IPS DF 4.7 (cell line): ENCODE measurements at regions not wholly inside any gene's neighbourhood (a gene's known extent, or its start where the extent isn't known, plus 50 kb on each side); places are given as distances from the start of the nearest gene placed in this dataset.

Experiments used
- DNase-seq: peaks from one replicate; pipeline ENCODE4 v3.0.0-alpha.2; 2013; ENCODE audit warnings: low spot score; ENCODE audit errors: extremely low read depth

DNA sequence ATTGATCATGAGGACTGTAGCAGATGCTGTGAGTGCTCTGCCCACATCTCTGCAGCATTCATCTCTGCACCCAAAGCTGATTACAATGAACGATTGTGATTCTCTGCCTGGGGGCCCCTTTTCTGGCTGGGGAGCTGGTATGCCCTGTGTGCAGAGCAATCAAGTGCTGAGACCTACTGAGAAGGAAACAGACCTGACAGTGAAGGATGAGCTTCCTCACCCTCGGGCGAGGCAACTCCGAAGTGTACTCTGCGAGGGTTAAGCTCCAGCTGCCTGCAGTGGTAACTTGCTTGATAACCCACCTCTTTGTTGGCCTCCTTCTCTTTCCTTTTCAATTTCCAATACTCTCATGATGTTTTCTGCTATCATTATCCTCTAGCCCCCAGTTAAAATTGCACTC is 56.0 kb upstream of the ADRA1D start:
- DNase-seq, result no peak

DNA sequence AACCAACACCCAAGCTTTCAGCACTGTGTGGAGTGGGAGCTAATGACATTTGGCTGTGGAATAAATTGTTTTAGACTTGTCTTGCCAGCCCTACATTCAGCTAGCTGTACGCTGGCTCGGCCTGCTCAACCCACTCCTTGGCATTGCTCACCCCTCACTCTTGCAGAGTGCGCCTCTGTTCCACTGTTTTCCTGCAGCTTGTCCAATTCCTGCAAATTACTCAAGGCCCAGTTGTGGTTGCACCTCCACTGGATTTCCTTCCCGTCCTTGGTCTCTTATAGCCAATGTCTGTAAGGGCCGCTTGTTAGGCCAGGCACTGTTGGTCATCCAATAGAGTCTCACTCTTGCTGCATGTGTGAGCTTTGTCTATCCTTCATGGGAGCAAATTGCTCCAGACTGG is 55.5 kb upstream of the ADRA1D start:
- no peak for DNase-seq

DNA sequence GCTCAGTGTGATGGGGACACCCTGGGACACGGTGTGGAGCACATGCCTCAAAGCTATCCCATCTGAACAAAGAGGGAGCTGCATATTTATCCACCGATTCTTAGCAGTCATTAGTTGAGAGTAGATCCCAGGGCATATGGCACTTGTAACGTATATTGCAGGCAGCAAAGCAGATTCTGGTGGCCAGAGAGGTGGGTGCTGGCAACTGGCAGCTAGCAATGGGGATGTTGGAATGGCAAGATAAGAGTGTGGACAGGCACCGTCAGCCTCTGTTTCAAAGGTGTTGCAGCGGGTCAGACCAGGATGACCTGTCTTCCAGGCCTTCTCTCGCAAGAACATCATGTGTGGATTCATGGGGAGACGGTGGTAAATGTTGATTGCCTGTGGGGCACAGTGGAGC is 54.0 kb upstream of the ADRA1D start:
- no peak for DNase-seq

DNA sequence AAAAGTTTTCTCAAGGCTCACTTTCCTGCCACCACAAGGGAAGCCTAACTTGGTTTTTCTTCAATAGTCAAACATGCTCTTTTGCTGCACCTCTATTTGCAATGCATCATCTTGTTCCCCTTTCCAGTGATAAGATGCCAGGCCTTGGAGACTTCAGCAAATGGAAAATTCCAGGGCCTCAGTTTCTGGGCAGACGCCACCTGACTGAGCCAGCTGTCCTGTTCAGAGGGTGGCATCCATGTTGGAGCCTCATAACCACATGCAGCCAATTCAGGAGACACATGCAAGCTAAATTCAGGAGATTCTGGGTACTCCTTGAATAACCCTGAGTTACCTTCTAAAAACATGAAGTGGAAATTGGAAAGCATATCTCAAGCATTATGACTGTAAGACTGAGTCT is 51.8 kb upstream of the ADRA1D start:
- DNase-seq, result no peak

DNA sequence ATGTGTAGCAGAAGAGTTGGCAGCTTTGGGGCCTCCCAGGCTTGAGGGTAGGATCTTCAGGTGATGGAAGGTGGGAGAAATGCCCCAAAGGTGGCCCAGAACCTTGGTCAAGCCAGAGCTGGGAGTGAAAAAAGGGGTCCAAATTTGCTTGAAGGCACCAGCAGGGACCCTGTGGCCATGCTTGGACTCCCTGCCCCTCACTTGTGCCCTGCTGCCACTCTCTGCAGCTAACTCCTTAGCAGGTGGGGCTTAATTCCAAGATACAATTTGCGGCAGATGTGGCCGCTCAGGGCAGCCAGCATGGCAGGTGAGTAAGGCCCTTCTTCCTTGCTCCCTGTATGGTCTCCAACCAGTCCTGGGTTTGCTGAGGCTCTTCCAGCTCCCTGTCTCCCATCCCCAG is 51.3 kb upstream of the ADRA1D start:
- no peak for DNase-seq

DNA sequence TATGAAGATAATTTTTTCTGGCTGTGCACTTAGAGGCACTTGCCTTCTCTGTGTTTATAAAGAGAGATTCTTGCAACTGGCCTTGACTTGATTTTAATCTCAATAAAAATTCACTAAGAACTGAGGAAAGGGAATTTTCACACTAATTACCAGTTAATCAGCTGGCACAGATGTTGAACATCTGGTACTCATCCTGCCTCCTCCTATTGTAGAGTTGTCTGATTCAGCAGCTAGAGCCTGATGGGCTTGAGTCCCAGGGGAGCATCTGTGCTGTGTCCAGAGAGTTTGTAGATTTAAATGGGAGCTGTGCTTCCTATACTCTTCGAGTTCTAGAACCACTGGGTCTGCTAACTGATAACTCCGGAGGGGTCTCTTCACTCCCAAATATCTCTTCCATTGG is 50.7 kb upstream of the ADRA1D start:
- no peak for DNase-seq

DNA sequence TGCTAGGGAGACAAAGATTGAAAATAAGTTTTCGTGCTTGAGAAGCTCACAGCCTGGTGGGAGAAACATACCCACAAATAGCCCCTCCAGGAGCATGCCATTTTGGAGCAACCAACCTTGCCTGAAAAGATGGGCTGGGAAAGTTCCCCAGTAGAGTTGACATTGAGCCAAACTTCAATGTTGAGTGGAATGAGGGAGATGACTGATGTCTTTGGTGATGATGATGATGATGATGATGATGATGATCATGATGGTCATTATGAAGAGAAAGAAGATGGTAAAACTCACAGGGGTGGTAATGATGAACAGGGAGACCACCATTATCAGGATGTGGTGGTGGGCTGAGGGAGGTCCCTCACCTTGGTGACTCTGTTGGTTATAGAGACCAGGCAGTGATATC is 50.1 kb upstream of the ADRA1D start:
- no peak for DNase-seq
